ENCODE measurements at regions not wholly inside any gene's neighbourhood (a gene's known extent, or its start where the extent isn't known, plus 50 kb on each side); places are given as distances from the start of the nearest gene placed in this dataset.
A peak's percentile ranks its signal among the peaks of the same experiment; 100 is the strongest.

DNA sequence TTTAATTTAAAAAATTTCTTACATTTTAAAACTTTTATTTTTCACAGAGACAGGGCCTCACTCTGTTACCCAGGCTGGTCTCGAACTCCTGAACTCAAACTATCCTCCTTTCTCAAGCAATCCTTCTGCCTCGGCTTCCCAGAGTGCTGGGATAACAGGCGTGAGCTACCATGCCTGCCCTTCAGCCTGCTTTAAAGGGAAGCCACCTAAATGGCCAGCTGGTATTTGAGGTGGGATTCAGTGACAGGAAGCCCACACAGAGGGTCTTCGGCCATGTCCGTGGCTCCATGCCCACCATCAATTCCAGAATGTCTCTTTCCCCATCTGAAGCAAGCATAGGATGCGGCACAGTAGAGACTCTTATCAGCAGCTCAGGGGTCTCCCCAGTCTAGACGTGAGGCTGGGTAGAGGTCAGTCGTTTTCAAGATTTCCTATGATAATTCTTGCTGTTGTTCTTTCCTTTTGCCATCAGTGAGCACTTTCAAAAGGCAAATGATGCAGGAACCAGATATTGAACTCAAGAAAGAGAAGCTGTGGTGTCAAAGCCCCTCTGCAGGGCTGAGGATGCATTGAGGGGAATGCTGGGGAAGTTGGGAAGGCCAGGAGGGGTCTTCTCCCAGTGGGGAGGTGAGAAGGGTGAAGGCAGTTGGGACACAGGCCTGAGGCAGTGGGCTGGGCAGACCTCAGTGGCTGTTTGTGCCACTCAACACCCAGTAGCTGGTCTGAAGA, 291.5 kb upstream of the IGFBP3 start:
- intact Hi-C loops (cut with DNase I): no loop called here
- TF ChIP-seq, protein P1, sequence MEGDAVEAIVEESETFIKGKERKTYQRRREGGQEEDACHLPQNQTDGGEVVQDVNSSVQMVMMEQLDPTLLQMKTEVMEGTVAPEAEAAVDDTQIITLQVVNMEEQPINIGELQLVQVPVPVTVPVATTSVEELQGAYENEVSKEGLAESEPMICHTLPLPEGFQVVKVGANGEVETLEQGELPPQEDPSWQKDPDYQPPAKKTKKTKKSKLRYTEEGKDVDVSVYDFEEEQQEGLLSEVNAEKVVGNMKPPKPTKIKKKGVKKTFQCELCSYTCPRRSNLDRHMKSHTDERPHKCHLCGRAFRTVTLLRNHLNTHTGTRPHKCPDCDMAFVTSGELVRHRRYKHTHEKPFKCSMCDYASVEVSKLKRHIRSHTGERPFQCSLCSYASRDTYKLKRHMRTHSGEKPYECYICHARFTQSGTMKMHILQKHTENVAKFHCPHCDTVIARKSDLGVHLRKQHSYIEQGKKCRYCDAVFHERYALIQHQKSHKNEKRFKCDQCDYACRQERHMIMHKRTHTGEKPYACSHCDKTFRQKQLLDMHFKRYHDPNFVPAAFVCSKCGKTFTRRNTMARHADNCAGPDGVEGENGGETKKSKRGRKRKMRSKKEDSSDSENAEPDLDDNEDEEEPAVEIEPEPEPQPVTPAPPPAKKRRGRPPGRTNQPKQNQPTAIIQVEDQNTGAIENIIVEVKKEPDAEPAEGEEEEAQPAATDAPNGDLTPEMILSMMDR (IDR thresholded peaks at IDR 0.05): no peak
- 76 to 78% methylated on average over 8 of the region's 8 CpGs for WGBS, 2 donors
- Histone ChIP-seq H3K4me3 (no peak overlapping the region), H3K27me3 (no peaks in the 10 kb centered on the region), H3K9me3 (no peaks in the 10 kb centered on the region), H3K4me1 (peaks cover 0 to 12% (median 0%) of the 10 kb centered on the region in 3 donors), H3K27ac (no peak overlapping the region), H3K36me3 (no peaks in the 10 kb centered on the region)
- FAIRE-seq (no peak), ATAC-seq (no peak), DNase-seq (no peak)

DNA sequence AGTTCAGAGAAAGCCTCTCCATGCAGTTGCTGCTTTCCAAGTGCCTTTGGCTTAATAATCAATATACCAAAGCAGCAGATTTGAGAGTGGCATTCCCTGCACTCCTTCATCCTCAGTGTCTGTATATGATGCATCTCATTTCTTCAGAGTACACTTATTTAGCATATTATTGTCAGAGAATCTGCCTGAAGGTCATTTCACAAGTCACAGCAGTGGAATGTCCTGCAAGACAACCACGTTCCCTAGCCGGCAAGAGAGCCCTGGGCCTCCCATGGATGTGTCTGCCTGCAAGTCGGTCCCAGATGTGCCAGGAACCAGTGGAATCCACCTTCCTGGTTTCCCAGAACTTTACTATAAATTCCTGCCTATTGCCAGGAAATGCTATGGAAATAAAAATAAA, 289.4 kb upstream of the IGFBP3 start:
- H3K27me3 ChIP-seq: no peaks in the 10 kb centered on the region
- no peak for ATAC-seq
- 71 to 80% methylated on average over 3 of the region's 3 CpGs for WGBS, 2 donors
- no peak for DNase-seq
- no peak for FAIRE-seq
- intact Hi-C loops (cut with DNase I): no loop called here
- H3K36me3 ChIP-seq: no peaks in the 10 kb centered on the region
- TF ChIP-seq, protein P1 (IDR thresholded peaks at IDR 0.05): no peak
- no peaks in the 10 kb centered on the region for H3K9me3 ChIP-seq
- H3K4me3 ChIP-seq: no peak overlapping the region
- peaks cover 0 to 8% (median 0%) of the 10 kb centered on the region in 3 donors for H3K4me1 ChIP-seq
- no peak overlapping the region for H3K27ac ChIP-seq

DNA sequence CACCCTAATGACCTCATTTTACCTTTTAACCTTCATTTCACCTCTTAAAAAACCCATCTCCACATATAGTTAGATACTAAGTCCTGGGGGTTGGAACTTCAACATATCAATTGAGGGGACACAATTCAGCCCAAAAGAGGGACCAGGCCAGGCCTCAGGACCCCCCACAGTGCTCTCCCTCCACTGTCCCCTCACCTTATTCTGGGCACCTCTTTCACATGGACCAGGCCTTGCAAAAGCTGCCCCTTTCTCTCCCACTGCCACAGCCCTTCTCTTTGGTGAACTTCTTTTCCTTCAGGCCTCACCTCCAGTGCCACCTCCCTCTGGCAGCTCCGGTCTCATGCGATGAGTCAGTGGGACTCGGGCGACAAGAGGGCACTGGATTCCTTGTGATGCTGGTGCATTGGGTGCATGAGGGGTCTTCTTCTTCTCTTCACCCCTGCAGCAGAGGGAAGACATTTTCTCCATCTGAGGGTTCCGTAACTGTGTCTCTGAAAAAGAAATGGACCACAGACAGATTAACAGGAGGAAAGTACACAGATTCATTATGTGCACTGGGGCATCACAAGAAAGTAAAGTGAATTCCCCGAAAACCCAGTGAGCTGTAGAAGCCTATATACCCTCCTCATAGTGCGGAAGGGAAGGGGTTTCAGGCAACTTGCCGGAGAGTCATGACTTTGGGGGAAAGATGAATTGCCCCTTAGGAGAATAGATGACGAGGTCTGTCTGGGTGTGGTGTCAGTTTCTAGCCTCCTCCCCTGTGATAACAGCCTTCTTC, 288.7 kb upstream of the IGFBP3 start:
- 89 to 96% methylated on average over 9 of the region's 9 CpGs for WGBS, 2 donors
- ATAC-seq (no peak), FAIRE-seq (no peak), DNase-seq (no peak)
- H3K27ac ChIP-seq: no peak overlapping the region
- intact Hi-C loops (cut with DNase I): no loop called here
- TF ChIP-seq, protein P1 (IDR thresholded peaks at IDR 0.05): no peak
- no peak overlapping the region for H3K4me3 ChIP-seq
- H3K36me3 ChIP-seq: no peaks in the 10 kb centered on the region
- peaks cover 0 to 5% (median 0%) of the 10 kb centered on the region in 3 donors for H3K4me1 ChIP-seq
- H3K27me3 ChIP-seq: no peaks in the 10 kb centered on the region
- H3K9me3 ChIP-seq: no peaks in the 10 kb centered on the region

DNA sequence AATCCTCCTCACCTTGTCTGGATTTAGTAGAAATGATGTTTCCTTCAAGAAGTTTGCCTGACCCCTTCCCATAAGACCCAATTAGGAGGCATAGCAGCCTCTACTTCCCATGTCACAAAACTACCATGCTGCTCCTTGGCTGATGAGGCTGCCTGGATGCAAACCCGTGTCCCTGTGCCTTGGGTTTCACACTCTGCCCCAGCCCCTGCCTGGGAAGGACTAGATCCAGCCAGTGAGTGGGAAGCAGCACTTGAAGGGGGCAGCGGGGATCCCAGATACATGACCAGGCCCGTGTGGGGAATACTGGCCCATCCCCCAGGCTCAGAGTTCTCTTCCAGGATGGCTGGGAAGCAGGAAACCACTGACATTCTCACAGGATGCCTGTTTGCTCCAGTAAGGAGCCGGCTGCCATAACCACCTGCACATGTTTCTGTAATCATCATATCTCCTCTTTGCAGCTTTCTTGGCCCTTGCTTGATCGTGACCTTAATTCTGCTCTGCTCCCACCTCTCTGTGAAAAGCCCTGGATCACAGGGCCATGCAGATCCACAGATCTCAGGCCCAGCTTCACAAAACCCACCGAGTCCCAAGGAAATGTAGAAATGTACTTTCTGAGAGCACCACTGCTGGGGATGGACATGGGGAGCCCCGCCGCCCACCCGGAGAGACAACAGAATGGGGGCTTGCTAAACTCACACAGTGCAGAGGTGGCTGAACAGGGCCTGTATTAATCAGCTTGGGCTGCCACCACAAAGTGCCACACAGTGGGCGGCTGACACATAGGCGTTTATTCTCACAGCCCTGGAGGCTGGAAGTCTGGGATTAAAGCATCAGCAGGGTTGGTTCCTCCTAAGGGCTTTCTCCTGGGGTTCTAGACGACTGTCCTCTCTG, 287.8 kb upstream of the IGFBP3 start:
- intact Hi-C loops (cut with DNase I): no loop called here
- no peaks in the 10 kb centered on the region for H3K27me3 ChIP-seq
- DNase-seq: no peak
- WGBS, 2 donors: 70 to 77% methylated on average over 12 of the region's 12 CpGs
- H3K4me1 ChIP-seq: peaks cover 0 to 5% (median 0%) of the 10 kb centered on the region in 3 donors
- H3K4me3 ChIP-seq: no peak overlapping the region
- FAIRE-seq: no peak
- H3K9me3 ChIP-seq: no peaks in the 10 kb centered on the region
- ATAC-seq: no peak
- TF ChIP-seq, protein P1 (IDR thresholded peaks at IDR 0.05): no peak
- H3K36me3 ChIP-seq: no peaks in the 10 kb centered on the region
- peak overlapping the region in 3 of 4 donors; percentile 4 to 53 (median 37) for H3K27ac ChIP-seq
